ENCODE measurements at regions not wholly inside any gene's neighbourhood (a gene's known extent, or its start where the extent isn't known, plus 50 kb on each side); places are given as distances from the start of the nearest gene placed in this dataset.

GRCh38 chr17:36703860-36704266, 102.5 kb downstream of the MRM1 start:
- H3K9me3 ChIP-seq (ENCODE audit: insufficient read depth, low read length): no peaks in the 10 kb centered on the region
- no peak overlapping the region for H3K9ac ChIP-seq (ENCODE audit: insufficient read length, low read depth)
- no peaks in the 10 kb centered on the region for H3K36me3 ChIP-seq (ENCODE audit: insufficient read depth, insufficient read length, low read length)
- no peak for DNase-seq (ENCODE audit: low read depth, low spot score)
- peaks cover 71% of the 10 kb centered on the region for H3K27me3 ChIP-seq (ENCODE audit: insufficient read depth, insufficient read length)
- H3K4me3 ChIP-seq (ENCODE audit: insufficient read length, low read depth): no peak overlapping the region
- TF ChIP-seq ZNF274 (IDR thresholded peaks at IDR 0.05; ENCODE audit: low read depth, low read length) (no peak), YY1 (IDR thresholded peaks at IDR 0.05; ENCODE audit: insufficient read depth, insufficient read length) (no peak), SUZ12 (IDR thresholded peaks at IDR 0.05; ENCODE audit: extremely low read depth, insufficient read depth, insufficient read length) (no peak)
- no peaks in the 10 kb centered on the region for H3K4me1 ChIP-seq (ENCODE audit: insufficient read depth, insufficient read length)

DNA sequence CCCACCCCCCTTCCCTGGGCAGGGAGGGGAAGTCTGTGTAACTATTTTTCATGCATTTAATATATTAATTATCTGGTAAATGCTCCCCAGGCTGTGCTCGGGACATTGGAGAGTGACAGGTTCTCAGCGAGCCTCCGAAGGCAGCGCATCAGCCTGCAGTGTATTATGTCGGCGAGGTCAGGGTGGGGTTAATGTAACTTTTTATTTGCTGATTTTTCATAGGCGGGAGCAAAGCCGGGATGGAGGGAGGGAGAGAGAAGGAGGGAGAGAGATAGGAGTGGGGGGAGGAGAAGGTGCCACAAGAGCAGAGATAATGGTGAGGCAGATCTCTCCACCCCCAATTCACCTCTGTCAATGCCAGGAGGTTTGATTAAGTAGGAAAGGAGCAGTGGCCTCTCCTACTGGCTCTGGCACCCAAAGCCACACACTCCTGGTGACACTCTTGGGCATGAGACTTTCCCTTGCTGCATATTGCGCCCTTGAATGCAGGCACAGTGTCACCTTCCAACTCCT, 104.0 kb downstream of the MRM1 start:
- H3K36me3 ChIP-seq (ENCODE audit: insufficient read depth, insufficient read length, low read length): no peaks in the 10 kb centered on the region
- TF ChIP-seq SUZ12 (IDR thresholded peaks at IDR 0.05; ENCODE audit: extremely low read depth, insufficient read depth, insufficient read length) (no peak), ZNF274 (IDR thresholded peaks at IDR 0.05; ENCODE audit: low read depth, low read length) (no peak), YY1 (IDR thresholded peaks at IDR 0.05; ENCODE audit: insufficient read depth, insufficient read length) (no peak)
- H3K9me3 ChIP-seq (ENCODE audit: insufficient read depth, low read length): no peaks in the 10 kb centered on the region
- H3K4me3 ChIP-seq (ENCODE audit: insufficient read length, low read depth): no peak overlapping the region
- H3K27me3 ChIP-seq (ENCODE audit: insufficient read depth, insufficient read length): peaks cover 58% of the 10 kb centered on the region
- H3K9ac ChIP-seq (ENCODE audit: insufficient read length, low read depth): no peak overlapping the region
- H3K4me1 ChIP-seq (ENCODE audit: insufficient read depth, insufficient read length): no peaks in the 10 kb centered on the region
- no peak for DNase-seq (ENCODE audit: low read depth, low spot score)

GRCh38 chr17:36705874-36706731, 104.7 kb downstream of the MRM1 start:
- Histone ChIP-seq H3K9ac (ENCODE audit: insufficient read length, low read depth) (no peak overlapping the region), H3K4me1 (ENCODE audit: insufficient read depth, insufficient read length) (no peaks in the 10 kb centered on the region), H3K4me3 (ENCODE audit: insufficient read length, low read depth) (no peak overlapping the region), H3K9me3 (ENCODE audit: insufficient read depth, low read length) (no peaks in the 10 kb centered on the region), H3K36me3 (ENCODE audit: insufficient read depth, insufficient read length, low read length) (no peaks in the 10 kb centered on the region), H3K27me3 (ENCODE audit: insufficient read depth, insufficient read length) (peaks cover 50% of the 10 kb centered on the region)
- no peak for DNase-seq (ENCODE audit: low read depth, low spot score)
- TF ChIP-seq YY1 (IDR thresholded peaks at IDR 0.05; ENCODE audit: insufficient read depth, insufficient read length) (no peak), SUZ12 (IDR thresholded peaks at IDR 0.05; ENCODE audit: extremely low read depth, insufficient read depth, insufficient read length) (no peak), ZNF274 (IDR thresholded peaks at IDR 0.05; ENCODE audit: low read depth, low read length) (no peak)

- DNase-seq (ENCODE audit: low read depth, low spot score): no peak
- TF ChIP-seq SUZ12 (IDR thresholded peaks at IDR 0.05; ENCODE audit: extremely low read depth, insufficient read depth, insufficient read length): no peak
- TF ChIP-seq ZNF274 (IDR thresholded peaks at IDR 0.05; ENCODE audit: low read depth, low read length): no peak
- no peak for TF ChIP-seq YY1 (IDR thresholded peaks at IDR 0.05; ENCODE audit: insufficient read depth, insufficient read length)
- H3K4me1 ChIP-seq (ENCODE audit: insufficient read depth, insufficient read length): no peaks in the 10 kb centered on the region
- no peaks in the 10 kb centered on the region for H3K9me3 ChIP-seq (ENCODE audit: insufficient read depth, low read length)
- H3K9ac ChIP-seq (ENCODE audit: insufficient read length, low read depth): no peak overlapping the region
- peaks cover 32% of the 10 kb centered on the region for H3K27me3 ChIP-seq (ENCODE audit: insufficient read depth, insufficient read length)
- no peak overlapping the region for H3K4me3 ChIP-seq (ENCODE audit: insufficient read length, low read depth)
- no peaks in the 10 kb centered on the region for H3K36me3 ChIP-seq (ENCODE audit: insufficient read depth, insufficient read length, low read length)
Measured at GRCh38 chr17:36707904-36708303, 106.5 kb downstream of the MRM1 start.

GRCh38 chr17:36714789-36715188, 113.4 kb downstream of the MRM1 start:
- no peaks in the 10 kb centered on the region for H3K4me1 ChIP-seq (ENCODE audit: insufficient read depth, insufficient read length)

GRCh38 chr17:36715951-36716350, 114.6 kb downstream of the MRM1 start:
- H3K4me3 ChIP-seq (ENCODE audit: insufficient read length, low read depth): no peak overlapping the region
- H3K9ac ChIP-seq (ENCODE audit: insufficient read length, low read depth): no peak overlapping the region
- TF ChIP-seq ZNF274 (IDR thresholded peaks at IDR 0.05; ENCODE audit: low read depth, low read length) (no peak), YY1 (IDR thresholded peaks at IDR 0.05; ENCODE audit: insufficient read depth, insufficient read length) (no peak), SUZ12 (IDR thresholded peaks at IDR 0.05; ENCODE audit: extremely low read depth, insufficient read depth, insufficient read length) (no peak)
- H3K36me3 ChIP-seq (ENCODE audit: insufficient read depth, insufficient read length, low read length): no peaks in the 10 kb centered on the region
- no peaks in the 10 kb centered on the region for H3K9me3 ChIP-seq (ENCODE audit: insufficient read depth, low read length)
- no peaks in the 10 kb centered on the region for H3K27me3 ChIP-seq (ENCODE audit: insufficient read depth, insufficient read length)
- H3K4me1 ChIP-seq (ENCODE audit: insufficient read depth, insufficient read length): no peaks in the 10 kb centered on the region
- DNase-seq (ENCODE audit: low read depth, low spot score): no peak

More at GRCh38 chr17:36714789-36715188, 113.4 kb downstream of the MRM1 start:
- H3K36me3 ChIP-seq (ENCODE audit: insufficient read depth, insufficient read length, low read length): no peaks in the 10 kb centered on the region
- no peak for DNase-seq (ENCODE audit: low read depth, low spot score)
- H3K4me3 ChIP-seq (ENCODE audit: insufficient read length, low read depth): no peak overlapping the region
- H3K9ac ChIP-seq (ENCODE audit: insufficient read length, low read depth): no peak overlapping the region
- no peaks in the 10 kb centered on the region for H3K27me3 ChIP-seq (ENCODE audit: insufficient read depth, insufficient read length)
- TF ChIP-seq YY1 (IDR thresholded peaks at IDR 0.05; ENCODE audit: insufficient read depth, insufficient read length) (no peak), ZNF274 (IDR thresholded peaks at IDR 0.05; ENCODE audit: low read depth, low read length) (no peak), SUZ12 (IDR thresholded peaks at IDR 0.05; ENCODE audit: extremely low read depth, insufficient read depth, insufficient read length) (no peak)
- no peaks in the 10 kb centered on the region for H3K9me3 ChIP-seq (ENCODE audit: insufficient read depth, low read length)

GRCh38 chr17:36717088-36717487, 115.7 kb downstream of the MRM1 start:
- Histone ChIP-seq H3K4me3 (ENCODE audit: insufficient read length, low read depth) (no peak overlapping the region), H3K9me3 (ENCODE audit: insufficient read depth, low read length) (no peaks in the 10 kb centered on the region), H3K27me3 (ENCODE audit: insufficient read depth, insufficient read length) (no peaks in the 10 kb centered on the region), H3K36me3 (ENCODE audit: insufficient read depth, insufficient read length, low read length) (no peaks in the 10 kb centered on the region), H3K9ac (ENCODE audit: insufficient read length, low read depth) (no peak overlapping the region), H3K4me1 (ENCODE audit: insufficient read depth, insufficient read length) (no peaks in the 10 kb centered on the region)
- no peak for DNase-seq (ENCODE audit: low read depth, low spot score)
- TF ChIP-seq SUZ12 (IDR thresholded peaks at IDR 0.05; ENCODE audit: extremely low read depth, insufficient read depth, insufficient read length) (no peak), ZNF274 (IDR thresholded peaks at IDR 0.05; ENCODE audit: low read depth, low read length) (no peak), YY1 (IDR thresholded peaks at IDR 0.05; ENCODE audit: insufficient read depth, insufficient read length) (no peak)

Data from NT2/D1 (cell line).